GM12878 (cell line): ENCODE measurements at regions not wholly inside any gene's neighbourhood (a gene's known extent, or its start where the extent isn't known, plus 50 kb on each side); places are given as distances from the start of the nearest gene placed in this dataset.
A peak's percentile ranks its signal among the peaks of the same experiment; 100 is the strongest.

Source experiments
- BHLHE40 ChIP-seq, 2 experiments: fragments of 450-650 bp in 1 of 2; IDR thresholded peaks; 2 replicates each; pipeline ENCODE4 v1.6.1; 2011 to 2017; ENCODE audit warnings: low read depth in 2 of 2, borderline replicate concordance in 1 of 2, improper control_type of control experiment in 1 of 2, low read length in 1 of 2, mild to moderate bottlenecking in 1 of 2
- BRCA1 ChIP-seq: IDR thresholded peaks from 2 replicates; pipeline ENCODE4 v1.6.1; 2011; ENCODE audit warnings: low read depth, low read length, improper control_type of control experiment
- CBFB ChIP-seq: IDR thresholded peaks from 2 replicates; pipeline ENCODE4 v1.6.1; 2016; ENCODE audit warnings: antibody characterized with exemption, low read depth
- E2F8 ChIP-seq: fragments of 450-650 bp; IDR thresholded peaks from 2 replicates; pipeline ENCODE4 v1.6.1; 2018; ENCODE audit warnings: mild to moderate bottlenecking, low read depth, moderate library complexity; ENCODE audit not compliant: partially characterized antibody
- HDAC2 ChIP-seq: fragments of 200-600 bp; sonication (generic); IDR thresholded peaks from 2 replicates; pipeline ENCODE4 v1.6.1; 2017
- KAT2A ChIP-seq: conservative IDR thresholded peaks from 2 replicates; pipeline ENCODE4 v1.6.1; 2011; ENCODE audit warnings: low read depth, low read length; ENCODE audit not compliant: control insufficient read depth
- MEF2B ChIP-seq: fragments of 450-650 bp; IDR thresholded peaks from 2 replicates; pipeline ENCODE4 v1.6.1; 2018; ENCODE audit warnings: mild to moderate bottlenecking, moderate library complexity; ENCODE audit not compliant: partially characterized antibody, poor library complexity, severe bottlenecking
- MTA2 ChIP-seq: fragments of 450-650 bp; IDR thresholded peaks from 2 replicates; pipeline ENCODE4 v1.6.1; 2016; ENCODE audit warnings: low read depth, mild to moderate bottlenecking, moderate library complexity
- MYC ChIP-seq: IDR thresholded peaks from 2 replicates; pipeline ENCODE4 v1.6.1; 2011; ENCODE audit warnings: mild to moderate bottlenecking, low read length, moderate library complexity, inconsistent platforms; ENCODE audit not compliant: insufficient read depth, insufficient replicate concordance, insufficient read length, severe bottlenecking
- NFYA ChIP-seq: IDR thresholded peaks from 2 replicates; pipeline ENCODE4 v1.6.1; 2011; ENCODE audit warnings: low read depth, mild to moderate bottlenecking, low read length, improper control_type of control experiment, borderline replicate concordance
- PKNOX1 ChIP-seq: fragments of 450-650 bp; IDR thresholded peaks from 2 replicates; pipeline ENCODE4 v1.6.1; 2016; ENCODE audit warnings: mild to moderate bottlenecking
- POLR2AphosphoS2 ChIP-seq: IDR thresholded peaks from 2 replicates; pipeline ENCODE4 v1.6.1; 2011; ENCODE audit warnings: low read depth, mild to moderate bottlenecking, low read length, improper control_type of control experiment, moderate library complexity
- POU2F2 ChIP-seq: IDR thresholded peaks from 3 replicates; pipeline ENCODE4 v1.6.1; 2011; ENCODE audit warnings: low read depth, mild to moderate bottlenecking, low read length, borderline replicate concordance
- SPI1 ChIP-seq: IDR thresholded peaks from 2 replicates; pipeline ENCODE4 v1.6.1; 2011; ENCODE audit warnings: low read depth, mild to moderate bottlenecking, low read length, moderate library complexity, borderline replicate concordance; ENCODE audit not compliant: insufficient read depth
- ZBTB11 ChIP-seq: fragments of 450-650 bp; formaldehyde crosslinking; IDR thresholded peaks from 2 replicates; pipeline ENCODE4 v1.5.0; 2022; ENCODE audit warnings: mild to moderate bottlenecking, missing genetic modification characterization

- TF ChIP-seq NFYA (no peak), MTA2 (peak; percentile 65), CBFB (no peak), PKNOX1 (no peak; the same call in 1 of the 2 replicates), MYC (no peak), SPI1 (no peak), E2F8 (no peak), BRCA1 (no peak), BHLHE40 (IDR thresholded peaks at IDR 0.05; ENCODE audit: borderline replicate concordance in 1 of 2, low read depth in 2 of 2, low read length in 1 of 2) (peak in 1 of 2 experiments; percentile 21; a peak in 1 of 4 replicates), ZBTB11 (CRISPR knock-in tag) (no peak), MEF2B (peak; percentile 88), HDAC2 (no peak), POLR2AphosphoS2 (no peak), POU2F2 (no peak), KAT2A (no peak)
Observed at GRCh38 chr2:177026253-177026652, 186.3 kb upstream of the HNRNPA3 start (continued).
